HepG2 (cell line): ENCODE measurements at regions not wholly inside any gene's neighbourhood (a gene's known extent, or its start where the extent isn't known, plus 50 kb on each side); places are given as distances from the start of the nearest gene placed in this dataset.

Experiments used
- ATAC-seq: fragments of 200-7000 bp; cut with Tn5 transposase; 3 replicates; pipeline ENCODE4 v1.9.1; 2020; ENCODE audit warnings: mild to moderate bottlenecking, moderate library complexity
- BruUV-seq: library from RNA; stranded (reverse); fragments of 400-500 nt; replicated peaks from 2 replicates; lab custom pipeline; 2021; lab: Mats Ljungman, UMichigan
- CTCF ChIA-PET: fragments of 300-600 bp; formaldehyde crosslinking; extraction: SDS; loops from one replicate; lab custom pipeline; 2021; ENCODE audit warnings: low total read pairs, inconsistent platforms, low intra/inter-chr PET ratio; lab: Yijun Ruan, JAX
- POLR2A ChIA-PET: fragments of 350-600 bp; sonication (Branson Sonifier 250); formaldehyde crosslinking; loops from one replicate; lab custom pipeline; 2020; ENCODE audit warnings: antibody characterized with exemption, inconsistent platforms; lab: Yijun Ruan, JAX
- DNase-seq: peaks from one replicate; pipeline ENCODE4 v3.0.0-alpha.2; 2015; ENCODE audit warnings: low spot score
- FAIRE-seq: peaks from 3 replicates; lab custom pipeline; 2011; peaks lifted over from hg19 to GRCh38; lab: Jason Lieb, UNC
- H2AFZ ChIP-seq: one replicate; pipeline ENCODE4 v1.6.1; 2011; ENCODE audit warnings: low read length, inconsistent platforms
- H3K27ac ChIP-seq: fragments of 300-600 bp; 3 replicates; pipeline ENCODE4 v1.8.0; 2011; ENCODE audit warnings: mixed run types, mild to moderate bottlenecking, mixed read lengths, low read length, inconsistent platforms; ENCODE audit not compliant: insufficient read depth; ENCODE audit errors: extremely low read length
- H3K27me3 ChIP-seq, 2 experiments: fragments of 200-600 bp in 1 of 2; 2 replicates in 1 of 2; 3 replicates in 1 of 2; pipeline versions ENCODE4 v1.6.0 to v1.8.0; 2011; ENCODE audit warnings: low read length in 2 of 2, mild to moderate bottlenecking in 2 of 2, moderate library complexity in 2 of 2, inconsistent platforms in 1 of 2; ENCODE audit not compliant: insufficient read depth in 2 of 2, control insufficient read depth in 1 of 2
- H3K36me3 ChIP-seq, 2 experiments: fragments of 200-600 bp in 1 of 2; replicated peaks in 1 of 2; 2 replicates in 1 of 2; 3 replicates in 1 of 2; pipeline versions ENCODE4 v1.5.1 to v1.8.0; 2011; ENCODE audit warnings: low read length in 2 of 2, inconsistent platforms in 1 of 2; ENCODE audit not compliant: insufficient read depth in 2 of 2, control insufficient read depth in 1 of 2
- H3K4me1 ChIP-seq: 2 replicates; pipeline ENCODE4 v1.5.1; 2012; ENCODE audit warnings: low read length, inconsistent platforms; ENCODE audit not compliant: insufficient read depth
- H3K4me2 ChIP-seq: 2 replicates; pipeline ENCODE4 v1.6.0; 2011; ENCODE audit warnings: low read depth, low read length, inconsistent platforms
- H3K4me3 ChIP-seq, 3 experiments: fragments of 200-600 bp in 1 of 3; sonication (generic), shearing (Covaris generic) in 1 of 3; replicated peaks in 1 of 3; 2 replicates each; pipeline ENCODE4 v1.5.1; 2011 to 2016; ENCODE audit warnings: low read length in 3 of 3, inconsistent platforms in 2 of 3, low read depth in 2 of 3, mild to moderate bottlenecking in 2 of 3, control low read depth in 1 of 3, mixed read lengths in 1 of 3; ENCODE audit not compliant: insufficient read depth in 1 of 3
- H3K79me2 ChIP-seq: one replicate; pipeline ENCODE4 v1.6.1; 2011; ENCODE audit warnings: low read length, inconsistent platforms; ENCODE audit not compliant: insufficient read depth
- H3K9ac ChIP-seq: 2 replicates; pipeline ENCODE4 v1.6.0; 2011; ENCODE audit warnings: mild to moderate bottlenecking, low read depth, low read length, inconsistent platforms; ENCODE audit not compliant: insufficient read depth
- H3K9me3 ChIP-seq: 2 replicates; pipeline ENCODE4 v1.5.1; 2012; ENCODE audit warnings: mild to moderate bottlenecking, low read length
- H4K20me1 ChIP-seq: 2 replicates; pipeline ENCODE4 v1.6.0; 2011; ENCODE audit warnings: inconsistent platforms, mild to moderate bottlenecking, low read length, moderate library complexity; ENCODE audit not compliant: insufficient read depth
- RELA ChIP-seq: sonication (generic); formaldehyde crosslinking; IDR thresholded peaks from 2 replicates; pipeline ENCODE4 v1.4.0; 2020; ENCODE audit warnings: missing genetic modification reagents
- RNF2 ChIP-seq: fragments of 450-650 bp; conservative IDR thresholded peaks from 2 replicates; pipeline ENCODE4 v1.6.1; 2016; ENCODE audit warnings: low read depth
- SAP130 ChIP-seq: IDR thresholded peaks from 2 replicates; pipeline ENCODE4 v1.6.1; 2016; ENCODE audit warnings: low read depth
- ZFP37 ChIP-seq: sonication (generic); formaldehyde crosslinking; IDR thresholded peaks from 2 replicates; pipeline ENCODE4 v1.4.0; 2020; ENCODE audit warnings: missing genetic modification reagents, borderline replicate concordance
- ZMYM2 ChIP-seq: sonication (generic); formaldehyde crosslinking; IDR thresholded peaks from 2 replicates; pipeline ENCODE4 v1.8.0; 2022; ENCODE audit warnings: mild to moderate bottlenecking, missing genetic modification reagents
- WGBS: methylation state at CpG from one replicate; pipeline ENCODE4 v1.1.6; 2017; ENCODE audit warnings: low lambda C conversion rate; 5-methylcytosine and 5-hydroxymethylcytosine counted together
- in situ Hi-C: cut with HindIII; loops from 2 replicates; pipeline ENCODE4 v1.10.0; 2017; ENCODE audit warnings: low pct_unique_long_range_greater_than_20kb; ENCODE audit not compliant: extremely low pct_ligation_motif_present
- intact Hi-C: fragments of 100-400 bp; cut with micrococcal nuclease; formaldehyde crosslinking; loops from one replicate; pipeline ENCODE4 v1.10.0; 2022; ENCODE audit not compliant: unreplicated experiment
- TF ChIP-seq, protein P1 (sequence below): sonication (generic); formaldehyde crosslinking; IDR thresholded peaks from 2 replicates; pipeline ENCODE4 v1.4.0; 2020; ENCODE audit warnings: mild to moderate bottlenecking, missing genetic modification reagents
- TF ChIP-seq, protein P2 (sequence below), 2 experiments: fragments of 450-650 bp in 1 of 2; sonication (generic) in 1 of 2; formaldehyde crosslinking in 1 of 2; IDR thresholded peaks; 2 replicates each; pipeline versions ENCODE4 v1.6.1 to v1.8.0; 2016 to 2022; ENCODE audit warnings: antibody characterized with exemption in 1 of 2, mild to moderate bottlenecking in 1 of 2, missing genetic modification reagents in 1 of 2

DNA sequence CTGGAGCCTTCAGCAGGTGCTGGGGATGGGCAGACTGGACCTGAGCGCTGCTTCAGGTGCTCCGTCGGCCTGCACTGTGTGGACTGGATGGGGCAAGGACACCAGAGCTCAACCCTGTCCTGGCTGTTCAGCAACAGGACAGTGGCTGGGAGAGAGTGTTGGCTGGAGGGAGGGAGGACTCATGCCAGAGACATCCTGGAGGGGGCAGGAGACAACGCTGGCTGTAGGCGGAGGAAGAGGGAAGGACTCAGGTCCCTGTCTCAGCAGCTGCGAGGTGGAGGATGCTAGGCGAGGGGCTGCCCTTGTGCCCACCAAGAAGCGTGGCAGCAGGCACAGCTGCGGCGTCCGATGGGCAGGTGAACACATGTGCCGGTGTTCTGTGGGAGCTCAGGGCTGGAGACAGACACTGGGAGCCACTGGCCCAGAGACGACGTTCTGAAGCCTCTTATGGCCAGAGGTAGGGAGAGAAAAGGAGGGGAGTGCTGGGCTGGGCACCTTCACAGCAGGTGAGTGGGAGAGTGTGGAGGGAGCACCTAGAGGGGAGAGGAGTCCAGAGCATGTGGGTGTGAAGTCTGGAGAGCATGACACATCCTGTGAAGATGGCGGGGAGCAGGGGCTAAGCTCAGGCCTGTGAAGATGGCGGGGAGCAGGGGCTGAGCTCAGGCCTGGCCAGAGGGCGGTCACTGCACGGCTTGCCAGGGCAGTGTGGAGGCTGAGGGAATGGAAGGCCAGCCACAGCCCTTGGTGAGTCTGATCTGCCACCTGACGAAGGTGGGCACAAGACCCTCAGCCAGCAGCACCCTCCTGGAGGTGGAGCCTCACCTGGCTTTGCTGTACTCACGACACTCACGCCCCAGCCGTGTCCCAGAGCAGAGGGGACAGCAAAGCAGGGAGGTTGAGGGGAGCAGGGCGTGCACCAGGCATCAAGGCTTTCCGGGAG is 79.1 kb upstream of the FCN1 start:
- no peak overlapping the region for H3K9ac ChIP-seq
- no peak overlapping the region for H3K4me3 ChIP-seq
- no peak for ATAC-seq
- DNase-seq: no peak
- peaks cover 35% of the 10 kb centered on the region for H3K9me3 ChIP-seq
- FAIRE-seq: no peak
- intact Hi-C loops (no loop called here), in situ Hi-C loops (no loop called here)
- TF ChIP-seq SAP130 (CRISPR knock-in tag) (no peak), ZFP37 (CRISPR knock-in tag) (no peak), RNF2 (no peak), RELA (CRISPR knock-in tag) (no peak), ZMYM2 (no peak)
- TF ChIP-seq, protein P1, sequence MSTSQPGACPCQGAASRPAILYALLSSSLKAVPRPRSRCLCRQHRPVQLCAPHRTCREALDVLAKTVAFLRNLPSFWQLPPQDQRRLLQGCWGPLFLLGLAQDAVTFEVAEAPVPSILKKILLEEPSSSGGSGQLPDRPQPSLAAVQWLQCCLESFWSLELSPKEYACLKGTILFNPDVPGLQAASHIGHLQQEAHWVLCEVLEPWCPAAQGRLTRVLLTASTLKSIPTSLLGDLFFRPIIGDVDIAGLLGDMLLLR: no peak
- TF ChIP-seq, protein P2, sequence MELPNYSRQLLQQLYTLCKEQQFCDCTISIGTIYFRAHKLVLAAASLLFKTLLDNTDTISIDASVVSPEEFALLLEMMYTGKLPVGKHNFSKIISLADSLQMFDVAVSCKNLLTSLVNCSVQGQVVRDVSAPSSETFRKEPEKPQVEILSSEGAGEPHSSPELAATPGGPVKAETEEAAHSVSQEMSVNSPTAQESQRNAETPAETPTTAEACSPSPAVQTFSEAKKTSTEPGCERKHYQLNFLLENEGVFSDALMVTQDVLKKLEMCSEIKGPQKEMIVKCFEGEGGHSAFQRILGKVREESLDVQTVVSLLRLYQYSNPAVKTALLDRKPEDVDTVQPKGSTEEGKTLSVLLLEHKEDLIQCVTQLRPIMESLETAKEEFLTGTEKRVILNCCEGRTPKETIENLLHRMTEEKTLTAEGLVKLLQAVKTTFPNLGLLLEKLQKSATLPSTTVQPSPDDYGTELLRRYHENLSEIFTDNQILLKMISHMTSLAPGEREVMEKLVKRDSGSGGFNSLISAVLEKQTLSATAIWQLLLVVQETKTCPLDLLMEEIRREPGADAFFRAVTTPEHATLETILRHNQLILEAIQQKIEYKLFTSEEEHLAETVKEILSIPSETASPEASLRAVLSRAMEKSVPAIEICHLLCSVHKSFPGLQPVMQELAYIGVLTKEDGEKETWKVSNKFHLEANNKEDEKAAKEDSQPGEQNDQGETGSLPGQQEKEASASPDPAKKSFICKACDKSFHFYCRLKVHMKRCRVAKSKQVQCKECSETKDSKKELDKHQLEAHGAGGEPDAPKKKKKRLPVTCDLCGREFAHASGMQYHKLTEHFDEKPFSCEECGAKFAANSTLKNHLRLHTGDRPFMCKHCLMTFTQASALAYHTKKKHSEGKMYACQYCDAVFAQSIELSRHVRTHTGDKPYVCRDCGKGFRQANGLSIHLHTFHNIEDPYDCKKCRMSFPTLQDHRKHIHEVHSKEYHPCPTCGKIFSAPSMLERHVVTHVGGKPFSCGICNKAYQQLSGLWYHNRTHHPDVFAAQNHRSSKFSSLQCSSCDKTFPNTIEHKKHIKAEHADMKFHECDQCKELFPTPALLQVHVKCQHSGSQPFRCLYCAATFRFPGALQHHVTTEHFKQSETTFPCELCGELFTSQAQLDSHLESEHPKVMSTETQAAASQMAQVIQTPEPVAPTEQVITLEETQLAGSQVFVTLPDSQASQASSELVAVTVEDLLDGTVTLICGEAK (IDR thresholded peaks at IDR 0.05): no peak
- TF ChIP-seq, protein P2 (CRISPR knock-in tag; IDR thresholded peaks at IDR 0.05): no peak
- POLR2A ChIA-PET: no interaction called here
- CTCF ChIA-PET: no interaction called here
- H3K36me3 ChIP-seq: no peaks in the 10 kb centered on the region
- H3K27ac ChIP-seq: no peak overlapping the region
- H2AFZ ChIP-seq: no peak overlapping the region
- peaks cover 2 to 14% of the 10 kb centered on the region in 2 experiments; a peak in 2 of 5 replicates for H3K27me3 ChIP-seq
- no peaks in the 10 kb centered on the region for H3K79me2 ChIP-seq
- BruUV-seq: no TSS peak
- no peaks in the 10 kb centered on the region for H3K4me1 ChIP-seq
- no peak overlapping the region for H3K4me2 ChIP-seq
- 21% methylated on average over 18 of the region's 24 CpGs for WGBS
- no peaks in the 10 kb centered on the region for H4K20me1 ChIP-seq
